HG02610 (cell line): ENCODE measurements at regions not wholly inside any gene's neighbourhood (a gene's known extent, or its start where the extent isn't known, plus 50 kb on each side); places are given as distances from the start of the nearest gene placed in this dataset.
"Not testable (repeated sequence)": the region's sequence is repeated elsewhere in the genome, so short reads cannot be mapped to it uniquely, and the experiment has no call there.

ENCODE experiments used
- ATAC-seq: cut with Tn5 transposase; IDR thresholded peaks from one replicate; pipeline ENCODE4 v1.9.1; 2021; ENCODE audit warnings: mild to moderate bottlenecking, moderate library complexity; ENCODE audit not compliant: unreplicated experiment

DNA sequence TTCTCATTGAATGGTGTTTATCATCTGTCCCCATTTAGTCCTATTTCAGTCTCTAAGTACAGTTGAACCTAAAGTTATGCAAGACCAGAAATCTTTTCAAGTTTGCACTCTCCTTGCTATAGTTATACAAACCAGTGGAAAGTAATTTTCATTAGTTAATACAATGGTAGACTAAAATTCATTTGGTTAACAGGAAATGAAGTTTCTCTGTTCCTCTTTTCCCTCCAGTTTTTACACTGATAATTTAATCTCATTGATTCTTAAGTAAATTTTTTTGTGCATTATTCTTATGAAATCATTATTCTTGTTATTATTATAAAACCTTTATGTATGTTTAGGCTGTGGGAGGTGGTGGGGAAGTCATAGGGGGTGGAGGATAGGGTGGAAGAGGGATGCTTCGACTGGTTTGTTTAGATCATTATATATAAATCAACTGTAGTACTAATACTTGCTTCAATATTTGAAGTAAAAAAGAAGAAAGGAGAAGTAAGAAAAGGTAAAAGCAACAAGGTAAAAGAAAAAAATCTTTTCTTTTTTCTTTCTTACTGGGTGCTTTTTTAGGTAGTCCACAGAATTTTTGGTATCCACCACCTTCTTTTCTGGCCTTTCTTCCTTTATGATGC is 104.1 kb downstream of the GPR85 start:
- ATAC-seq: peak; percentile 53

DNA sequence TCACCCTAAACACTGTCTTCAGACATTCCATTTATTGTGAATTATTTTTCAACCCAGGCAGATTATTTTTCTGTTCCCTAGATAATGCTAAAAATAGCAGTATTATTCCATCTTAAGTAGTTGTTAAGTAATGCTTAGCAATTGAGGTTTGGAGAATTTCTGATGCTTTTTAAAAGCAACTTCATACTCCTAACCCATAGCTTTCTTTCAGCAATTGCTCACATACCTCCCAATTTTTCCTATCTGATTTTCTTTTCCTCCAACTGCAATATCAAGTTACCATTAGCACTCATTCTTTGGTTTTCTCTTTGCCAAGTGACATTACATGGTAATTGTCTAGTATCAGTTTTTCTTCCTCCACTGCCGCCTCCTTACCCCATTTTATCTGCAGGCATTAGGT is 104.7 kb downstream of the GPR85 start:
- peak; percentile 24 for ATAC-seq

DNA sequence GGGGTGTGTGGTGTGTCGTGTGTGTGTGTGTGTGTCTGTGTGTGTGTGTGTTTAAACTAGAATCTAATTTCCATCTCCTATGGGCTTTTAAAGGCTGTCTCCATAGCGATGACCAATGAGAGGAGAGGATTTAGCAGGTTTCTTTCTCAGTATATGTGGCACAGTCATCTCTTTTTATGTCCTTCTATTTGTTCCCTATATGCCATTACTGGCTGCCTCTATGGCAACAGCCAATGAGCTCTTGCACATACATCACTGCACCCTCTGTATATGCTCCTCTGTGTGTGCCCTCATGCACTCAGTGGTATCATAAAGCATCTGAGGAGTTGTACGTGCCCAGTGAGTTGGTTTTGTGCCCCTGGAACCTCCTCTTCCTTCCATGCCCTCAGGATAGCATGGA is 107.6 kb downstream of the GPR85 start:
- ATAC-seq: not testable (repeated sequence)

- not testable (repeated sequence) for ATAC-seq
These were observed 109.2 kb downstream of the GPR85 start for GRCh38 chr7:112977244-112977955.

GRCh38 chr7:112970771-112971170 is 115.9 kb downstream of the GPR85 start:
- no peak for ATAC-seq

DNA sequence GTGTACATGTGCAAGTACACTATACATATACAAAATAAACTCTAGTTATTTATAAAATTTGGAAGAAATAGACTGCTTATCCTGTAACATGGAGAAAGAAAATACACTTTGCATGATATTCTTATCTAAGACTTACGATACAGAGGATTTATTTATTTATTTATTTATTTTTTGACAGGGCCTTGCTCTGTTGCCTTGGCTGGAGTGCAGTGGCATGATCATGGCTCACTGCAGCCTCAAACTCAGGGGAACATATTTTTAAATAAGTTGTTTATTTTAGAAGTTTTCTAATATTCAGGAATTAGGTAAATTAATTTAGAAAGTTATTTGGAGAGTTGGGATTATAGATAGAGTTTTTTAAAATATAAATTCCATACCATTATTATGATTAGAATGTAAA is 116.7 kb downstream of the GPR85 start:
- no peak for ATAC-seq

DNA sequence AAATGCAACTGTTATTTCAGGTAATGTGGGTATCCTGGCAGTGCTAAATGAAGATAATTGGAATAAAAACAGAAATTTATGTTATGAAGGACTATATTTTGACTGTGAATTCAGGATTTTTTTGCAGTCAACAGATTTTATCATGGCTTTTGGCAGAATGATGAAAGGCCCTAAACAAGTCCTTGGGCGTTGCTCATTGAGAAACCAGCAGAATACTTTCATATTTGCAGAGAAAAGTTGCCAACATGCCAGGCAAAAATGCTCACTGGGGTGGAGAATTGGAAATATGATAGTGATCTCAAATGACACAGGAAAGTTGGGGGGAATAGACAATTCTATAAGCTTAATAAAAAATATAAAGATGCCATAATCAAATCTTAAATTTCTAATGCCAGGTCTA is 121.1 kb downstream of the GPR85 start:
- no peak for ATAC-seq

DNA sequence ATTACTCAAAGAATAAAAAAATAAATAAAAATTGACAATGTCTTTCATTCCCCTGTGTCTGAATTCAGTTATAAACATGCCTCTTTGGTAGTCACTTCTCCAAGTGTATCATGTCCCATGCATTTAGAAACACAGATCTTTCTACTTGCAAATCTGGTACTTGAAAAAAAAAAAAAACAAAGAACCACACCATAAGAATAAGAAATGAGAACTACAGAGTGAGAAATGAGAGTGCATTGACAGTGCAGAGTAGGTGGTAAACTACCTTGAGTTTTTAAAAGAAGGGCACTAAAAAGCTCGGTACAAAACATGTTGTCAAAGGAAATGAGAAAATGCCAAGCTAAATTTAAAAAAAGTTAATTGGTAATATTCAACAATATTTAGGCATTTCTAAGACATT is 123.0 kb downstream of the GPR85 start:
- no peak for ATAC-seq

DNA sequence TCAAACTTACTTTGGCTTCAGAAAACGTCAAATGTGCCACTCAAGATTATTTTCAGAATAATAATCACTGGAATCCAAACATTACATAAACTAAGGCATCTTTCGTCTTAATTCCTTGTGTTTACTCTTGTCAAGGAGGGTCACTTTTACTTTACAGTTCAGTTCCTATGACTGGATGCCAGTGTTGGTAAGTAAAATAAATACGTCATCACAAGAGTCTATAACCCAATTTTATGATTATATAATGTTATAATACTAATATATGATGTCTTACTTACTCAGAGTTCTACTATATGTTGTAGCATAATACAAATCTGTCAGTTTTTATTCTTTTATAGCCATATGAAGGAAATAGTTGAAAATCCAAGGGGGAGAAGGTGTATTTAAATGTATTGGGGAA is 123.8 kb downstream of the GPR85 start:
- no peak for ATAC-seq

GRCh38 chr7:112959276-112959675 is 127.4 kb downstream of the GPR85 start:
- no peak for ATAC-seq

- ATAC-seq: no peak
These were observed 127.9 kb downstream of the GPR85 start for GRCh38 chr7:112958775-112959174.

DNA sequence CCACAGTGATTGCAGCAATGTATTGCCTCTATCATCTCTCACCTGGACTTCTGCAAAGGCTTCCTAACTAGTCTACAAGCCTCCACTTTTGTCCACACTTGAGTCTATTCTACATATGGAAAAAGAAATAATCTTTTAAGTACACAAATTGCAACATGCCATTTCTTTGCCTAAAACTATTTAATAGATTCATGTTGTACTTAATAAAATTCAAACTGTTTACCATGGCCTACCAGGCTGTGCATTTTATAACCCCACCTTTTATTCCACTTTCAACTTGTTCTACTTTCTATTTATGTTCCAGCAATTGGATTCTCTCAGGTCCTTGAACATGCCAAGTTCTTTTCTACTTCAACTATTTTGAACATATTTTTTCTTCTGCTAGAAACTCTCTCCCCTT is 128.7 kb downstream of the GPR85 start:
- no peak for ATAC-seq

DNA sequence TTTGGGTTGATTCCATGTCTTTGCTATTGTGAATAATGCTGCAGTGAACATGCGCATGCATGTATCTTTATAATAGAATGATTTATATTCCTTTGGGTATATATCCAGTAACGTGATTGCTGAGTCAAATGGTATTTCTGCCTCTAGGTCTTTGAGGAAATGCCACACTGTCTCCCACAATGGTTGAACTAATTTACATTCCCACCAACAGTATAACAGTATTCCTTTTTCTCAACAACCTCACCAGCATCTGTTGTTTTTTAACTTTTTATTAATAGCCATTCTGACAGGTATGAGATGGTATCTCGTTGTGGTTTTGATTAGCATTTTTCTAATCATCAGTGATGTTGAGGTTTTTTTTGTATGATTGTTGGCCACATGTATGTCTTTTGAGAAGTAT is 133.6 kb downstream of the GPR85 start:
- not testable (repeated sequence) for ATAC-seq

GRCh38 chr7:112951070-112951469 is 135.6 kb downstream of the GPR85 start:
- no peak for ATAC-seq

GRCh38 chr7:112949682-112950081 is 136.9 kb downstream of the GPR85 start:
- not testable (repeated sequence) for ATAC-seq

- ATAC-seq: no peak
These were observed 140.3 kb downstream of the GPR85 start for GRCh38 chr7:112946350-112946749.

DNA sequence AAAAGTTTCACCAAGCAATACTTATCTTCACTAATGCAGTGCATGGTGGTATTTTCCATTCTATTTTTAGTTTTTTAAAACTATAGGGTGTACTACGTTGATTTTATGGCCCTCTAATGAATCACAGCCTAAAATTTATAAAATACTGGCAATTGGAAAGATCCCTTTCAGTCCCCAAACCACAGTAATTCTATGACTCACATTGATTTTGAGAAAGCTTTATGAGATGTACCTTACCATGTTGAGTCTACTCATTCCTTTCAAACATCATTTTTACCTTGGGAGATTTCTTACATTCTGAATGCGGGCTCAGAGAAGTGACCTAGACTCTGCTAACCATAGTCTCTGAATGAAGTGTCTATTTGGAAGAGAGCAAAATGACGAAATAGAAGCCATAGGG is 141.6 kb downstream of the GPR85 start:
- no peak for ATAC-seq

DNA sequence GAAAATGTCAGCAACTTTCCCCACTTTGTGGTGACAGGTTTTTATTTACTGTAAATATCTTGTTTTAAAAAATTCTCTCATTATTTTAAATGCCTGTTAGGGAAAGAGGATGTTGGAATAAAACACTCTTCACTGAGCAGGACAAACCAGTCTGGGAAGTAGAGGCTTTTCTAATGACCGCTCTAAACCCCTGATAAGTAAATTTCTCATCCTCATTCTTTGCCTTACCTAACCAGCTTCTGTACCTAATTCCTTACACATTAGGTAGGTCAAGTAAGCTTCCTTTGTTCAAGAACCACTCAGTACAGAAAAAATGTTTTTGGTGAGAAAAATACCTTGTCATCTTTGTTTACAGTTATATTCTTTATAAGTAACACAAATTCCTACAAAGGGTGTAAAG is 143.6 kb downstream of the GPR85 start:
- ATAC-seq: no peak

DNA sequence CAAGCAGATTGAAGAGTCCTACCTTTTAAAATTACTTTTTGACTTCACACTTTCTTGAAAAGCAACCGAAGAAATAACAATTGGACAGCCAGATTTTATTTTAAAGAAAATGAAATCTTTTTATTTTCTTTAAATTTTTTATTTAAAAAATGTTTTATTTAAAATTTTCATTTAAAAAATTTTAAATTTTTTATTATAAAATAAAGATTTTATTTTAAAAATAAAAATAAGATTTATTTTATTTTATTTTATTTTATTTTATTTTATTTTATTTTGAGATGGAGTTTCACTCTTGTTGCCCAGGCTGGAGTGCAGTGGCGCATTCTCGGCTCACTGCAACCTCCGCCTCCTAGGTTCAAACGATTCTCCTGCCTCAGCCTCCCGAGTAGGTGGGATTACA is 144.5 kb downstream of the GPR85 start:
- not testable (repeated sequence) for ATAC-seq

GRCh38 chr7:112940314-112940732 is 146.3 kb downstream of the GPR85 start:
- ATAC-seq: peak; percentile 34

DNA sequence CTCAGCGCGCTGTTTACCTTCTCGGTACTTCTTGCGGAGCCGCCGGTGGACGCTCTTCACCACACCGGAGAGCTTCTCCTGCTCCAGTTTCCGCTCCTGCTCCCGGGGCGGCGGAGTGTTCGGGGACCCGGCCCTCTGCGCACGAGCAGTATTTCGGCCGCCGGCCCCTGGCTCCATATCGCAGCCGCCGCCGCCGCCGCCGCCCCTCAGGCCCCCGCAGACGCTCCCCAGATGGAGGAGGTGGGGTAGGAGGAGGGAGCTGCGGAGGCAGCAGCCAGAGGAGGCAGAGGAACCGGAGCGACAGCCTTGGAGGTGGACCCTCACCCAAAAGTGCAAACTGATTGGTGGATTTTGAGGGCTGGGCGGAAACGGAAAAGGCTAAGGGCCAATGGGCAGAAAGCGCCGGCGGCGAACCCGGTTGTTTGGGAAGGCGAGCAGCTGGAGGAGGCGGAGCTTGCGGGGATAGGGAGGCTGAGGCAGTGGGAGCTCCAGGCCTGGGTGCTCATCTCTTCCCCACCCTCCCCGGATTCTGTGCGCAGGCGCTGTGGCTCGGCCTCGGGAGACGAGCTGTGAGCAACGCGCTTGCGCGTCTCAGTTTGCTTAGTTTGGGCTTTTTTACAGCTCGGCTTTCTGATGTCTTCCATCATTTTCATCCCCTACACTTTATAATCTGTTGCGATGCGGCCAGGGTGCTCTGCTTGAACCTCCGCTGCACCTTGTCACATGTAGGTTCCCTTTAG is 146.9 kb downstream of the GPR85 start:
- ATAC-seq: peak; percentile 98
